ENCODE measurements at regions not wholly inside any gene's neighbourhood (a gene's known extent, or its start where the extent isn't known, plus 50 kb on each side); places are given as distances from the start of the nearest gene placed in this dataset.

DNA sequence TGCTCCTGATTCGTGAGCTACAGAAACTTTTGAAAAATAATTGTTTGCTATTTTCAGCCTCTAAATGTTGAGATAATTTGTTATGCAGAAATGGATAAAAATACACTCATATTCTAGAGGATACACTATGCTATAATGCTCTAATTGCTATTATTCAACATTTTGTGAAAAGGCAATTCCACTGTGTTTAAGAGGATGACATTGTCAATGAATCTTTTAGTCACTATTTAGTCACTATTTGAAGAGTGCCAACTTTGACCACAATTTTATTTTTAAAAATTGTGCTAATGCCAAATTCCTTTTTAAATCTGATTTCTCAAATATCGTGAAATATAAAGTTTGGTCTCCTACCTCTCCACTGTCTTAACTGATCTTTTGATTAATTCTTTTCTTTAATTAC, 604.9 kb upstream of the KCNMB2 start:
- DNase-seq = no peak

DNA sequence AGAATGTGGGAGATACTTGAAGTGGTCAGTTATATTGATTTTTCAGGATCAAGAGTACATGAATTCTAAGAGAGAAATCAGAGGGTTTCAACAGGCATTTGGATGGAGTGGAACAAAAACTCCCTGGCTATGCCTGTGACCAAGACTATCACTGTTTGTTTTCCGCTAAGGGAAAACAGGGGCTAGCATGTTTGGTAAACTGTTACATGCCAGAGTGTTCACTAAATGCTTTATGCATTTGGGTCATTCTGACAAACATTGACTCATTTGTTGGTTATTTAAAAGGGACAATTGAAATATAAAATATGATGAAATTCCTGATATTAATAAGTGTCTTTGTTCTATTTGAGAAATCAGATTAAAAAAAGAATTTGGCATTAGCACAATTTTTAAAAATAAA, 603.9 kb upstream of the KCNMB2 start:
- DNase-seq = no peak

GRCh38 chr3:177932750-177933660, 603.2 kb upstream of the KCNMB2 start:
- no peak for DNase-seq

- no peak for DNase-seq
Observed at GRCh38 chr3:177934001-177934891, 602.0 kb upstream of the KCNMB2 start.

GRCh38 chr3:177935047-177935446, 601.2 kb upstream of the KCNMB2 start:
- DNase-seq = peak in 1 of 2 experiments; percentile 4

DNA sequence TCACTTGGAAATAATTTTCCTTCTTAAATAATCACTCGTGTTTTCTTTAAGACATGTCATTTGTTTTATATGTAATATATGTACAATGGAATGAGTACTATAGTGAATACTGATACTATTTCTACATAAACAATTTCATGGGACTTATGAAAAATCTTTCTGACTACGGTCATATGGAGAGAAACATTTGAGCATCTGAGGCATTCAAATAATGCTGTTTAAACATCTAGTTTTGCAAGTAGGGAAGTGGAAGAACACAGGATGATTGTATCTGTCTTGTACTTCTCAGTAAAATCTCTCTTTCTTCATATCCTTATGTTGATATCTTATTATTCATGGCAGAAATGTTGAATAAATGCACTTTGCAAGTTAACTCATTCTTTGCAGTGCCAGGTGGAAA, 599.5 kb upstream of the KCNMB2 start:
- DNase-seq = no peak

GRCh38 chr3:177942911-177943310, 593.3 kb upstream of the KCNMB2 start:
- DNase-seq = no peak

GRCh38 chr3:177944228-177944661, 592.0 kb upstream of the KCNMB2 start:
- DNase-seq = no peak

GRCh38 chr3:177946048-177946447, 590.2 kb upstream of the KCNMB2 start:
- no peak for DNase-seq

GRCh38 chr3:177946497-177946896, 589.7 kb upstream of the KCNMB2 start:
- no peak for DNase-seq

- DNase-seq = no peak
Observed at GRCh38 chr3:177946936-177947335, 589.3 kb upstream of the KCNMB2 start.

- no peak for DNase-seq
Observed at GRCh38 chr3:177947901-177948300, 588.3 kb upstream of the KCNMB2 start.

GRCh38 chr3:177948716-177949425, 587.4 kb upstream of the KCNMB2 start:
- DNase-seq = no peak

DNA sequence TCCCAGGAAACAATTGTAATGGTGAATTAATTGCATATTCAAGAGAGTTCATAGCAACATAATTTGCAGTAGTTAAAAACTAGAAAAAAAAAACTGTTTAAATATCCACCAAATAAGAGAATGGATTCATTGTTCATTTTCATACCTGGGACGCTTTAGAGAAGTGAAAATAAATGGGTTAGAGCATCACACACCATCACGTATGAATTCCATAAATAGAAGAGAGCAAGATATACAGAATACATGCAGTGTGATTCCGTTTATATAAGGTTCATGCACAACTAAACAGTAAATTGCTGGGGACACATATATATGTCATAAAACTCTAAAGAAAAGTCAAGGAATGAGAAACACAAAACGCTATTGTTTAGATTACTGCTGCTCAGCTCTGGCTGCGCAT, 577.0 kb upstream of the KCNMB2 start:
- DNase-seq = no peak

- no peak for DNase-seq
Observed at GRCh38 chr3:177960014-177960413, 576.2 kb upstream of the KCNMB2 start.

- no peak for DNase-seq
Observed at GRCh38 chr3:177960722-177961121, 575.5 kb upstream of the KCNMB2 start.

GRCh38 chr3:177961784-177962183, 574.5 kb upstream of the KCNMB2 start:
- no peak for DNase-seq

DNA sequence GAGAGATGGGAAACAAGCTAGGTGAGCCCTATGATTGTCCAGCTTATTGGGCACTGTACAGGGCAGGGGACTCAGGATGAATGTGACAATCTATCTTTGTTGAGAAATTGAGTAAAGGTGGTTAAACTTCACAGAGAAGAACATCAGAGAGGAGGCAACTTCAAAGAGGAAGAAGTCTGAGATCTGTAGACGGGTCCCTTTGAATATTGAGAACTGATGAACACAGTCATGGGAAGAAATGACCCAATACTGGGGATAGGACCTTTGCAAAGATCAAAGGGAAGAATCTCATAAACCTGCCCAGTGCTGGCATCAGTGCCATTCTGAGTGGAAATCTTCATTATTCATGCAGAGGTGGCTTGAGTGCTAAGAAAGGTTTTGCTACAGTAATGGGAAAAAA, 569.7 kb upstream of the KCNMB2 start:
- no peak for DNase-seq

DNA sequence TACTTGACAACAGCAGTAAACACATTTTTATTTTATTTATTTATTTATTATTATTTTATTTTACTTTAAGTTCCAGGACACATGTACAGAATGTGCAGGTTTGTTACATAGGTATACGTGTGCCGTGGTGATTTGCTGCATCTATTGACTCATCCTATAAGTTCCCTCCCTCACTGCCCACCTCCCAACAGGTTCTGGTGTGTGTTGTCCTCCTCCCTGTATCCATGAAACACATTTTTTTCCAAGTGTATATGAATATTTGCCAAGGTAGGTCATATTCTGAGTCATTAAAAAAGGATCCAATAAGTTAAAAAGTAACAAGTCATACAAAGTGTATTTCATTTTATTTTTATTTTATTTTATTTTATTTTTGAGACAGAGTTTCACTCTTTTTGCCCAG, 567.3 kb upstream of the KCNMB2 start:
- DNase-seq = no peak

DNA sequence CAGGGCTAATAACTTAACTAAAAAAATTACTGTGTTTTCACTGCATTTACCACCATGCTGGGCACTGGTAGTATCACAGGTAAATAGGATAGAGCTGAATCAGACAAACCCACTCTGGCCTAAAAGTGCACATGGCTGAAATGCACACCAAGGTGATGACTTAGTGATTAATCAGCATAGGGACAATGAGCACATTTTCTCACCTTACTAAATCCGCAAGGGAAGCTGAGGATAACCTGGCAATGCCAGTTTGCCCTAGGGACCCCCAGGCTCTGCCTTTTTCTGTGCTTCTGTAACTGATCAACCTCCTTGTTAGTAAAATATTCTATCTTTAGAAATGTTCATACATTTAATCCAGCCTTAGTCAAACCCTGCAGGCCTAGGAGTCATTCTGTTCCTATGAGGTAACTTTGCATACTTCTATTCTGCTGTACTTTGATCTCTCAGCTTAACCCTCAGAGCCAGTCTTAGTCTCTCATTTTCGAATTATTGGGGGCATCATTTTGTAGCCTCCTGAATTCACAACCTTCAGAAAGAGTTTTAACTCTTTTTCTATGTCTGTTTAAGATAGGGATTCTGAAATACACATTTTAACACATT, 562.9 kb upstream of the KCNMB2 start:
- DNase-seq = no peak

- no peak for DNase-seq
Observed at GRCh38 chr3:177976241-177976640, 560.0 kb upstream of the KCNMB2 start.

- DNase-seq = no peak
Observed at GRCh38 chr3:177976866-177977265, 559.4 kb upstream of the KCNMB2 start.
